GM19395 (cell line): ENCODE measurements at regions not wholly inside any gene's neighbourhood (a gene's known extent, or its start where the extent isn't known, plus 50 kb on each side); places are given as distances from the start of the nearest gene placed in this dataset.

Source experiments
- ATAC-seq: cut with Tn5 transposase; IDR thresholded peaks from one replicate; pipeline ENCODE4 v1.9.1; 2021; ENCODE audit warnings: mild to moderate bottlenecking, moderate library complexity; ENCODE audit not compliant: unreplicated experiment

- no peak for ATAC-seq
These were observed 198.2 kb upstream of the ATP2B1 start for GRCh38 chr12:89906824-89907223.

- ATAC-seq = no peak
These were observed 197.5 kb upstream of the ATP2B1 start for GRCh38 chr12:89906178-89906577.

- no peak for ATAC-seq
These were observed 193.4 kb upstream of the ATP2B1 start for GRCh38 chr12:89901906-89902642.

- ATAC-seq = no peak
These were observed 192.7 kb upstream of the ATP2B1 start for GRCh38 chr12:89901319-89901718.

- ATAC-seq = no peak
These were observed 191.0 kb upstream of the ATP2B1 start for GRCh38 chr12:89899651-89900050.

DNA sequence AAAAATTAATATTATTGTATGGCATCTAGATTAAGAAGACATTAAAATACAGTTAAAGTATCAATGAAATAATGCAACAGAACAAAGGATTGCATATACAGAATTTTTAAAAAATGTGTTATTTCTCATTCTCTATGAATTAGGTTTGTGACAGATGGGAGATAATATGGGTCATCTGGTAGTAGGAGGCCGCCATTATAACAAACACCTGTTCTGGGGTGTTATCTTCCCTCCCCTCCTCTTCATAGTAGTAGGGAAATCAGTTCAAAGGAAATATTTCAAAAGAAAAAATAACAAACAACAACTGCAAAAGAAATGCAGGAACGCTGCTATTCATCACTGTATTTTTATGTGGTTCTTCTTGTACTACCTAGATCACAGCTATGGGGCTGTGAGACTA, 187.0 kb upstream of the ATP2B1 start:
- ATAC-seq = no peak

GRCh38 chr12:89895101-89895500, 186.5 kb upstream of the ATP2B1 start:
- no peak for ATAC-seq

- ATAC-seq = no peak
These were observed 185.5 kb upstream of the ATP2B1 start for GRCh38 chr12:89893972-89894706.

GRCh38 chr12:89892436-89892835, 183.8 kb upstream of the ATP2B1 start:
- ATAC-seq = no peak

- no peak for ATAC-seq
These were observed 183.3 kb upstream of the ATP2B1 start for GRCh38 chr12:89891933-89892332.

DNA sequence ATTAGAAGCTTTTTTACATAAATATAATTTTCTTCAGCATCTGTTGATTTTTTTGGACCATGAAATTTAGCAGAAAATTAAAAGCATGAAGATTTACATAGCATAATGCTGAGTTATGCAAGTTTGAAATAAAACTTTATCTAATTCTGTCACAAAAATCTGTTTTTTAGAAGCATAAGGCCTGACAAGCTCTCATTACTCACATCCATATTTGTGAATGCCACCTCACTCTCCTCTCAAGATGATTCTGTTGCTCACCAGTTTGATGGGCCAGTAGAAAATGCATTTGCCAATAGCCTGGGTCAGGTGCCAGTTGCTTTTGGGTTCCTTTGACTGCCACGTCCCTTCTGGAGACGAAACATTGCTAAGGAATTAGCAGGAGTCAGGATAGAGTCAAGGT, 181.5 kb upstream of the ATP2B1 start:
- ATAC-seq = no peak

GRCh38 chr12:89889062-89889461, 180.4 kb upstream of the ATP2B1 start:
- ATAC-seq = no peak

DNA sequence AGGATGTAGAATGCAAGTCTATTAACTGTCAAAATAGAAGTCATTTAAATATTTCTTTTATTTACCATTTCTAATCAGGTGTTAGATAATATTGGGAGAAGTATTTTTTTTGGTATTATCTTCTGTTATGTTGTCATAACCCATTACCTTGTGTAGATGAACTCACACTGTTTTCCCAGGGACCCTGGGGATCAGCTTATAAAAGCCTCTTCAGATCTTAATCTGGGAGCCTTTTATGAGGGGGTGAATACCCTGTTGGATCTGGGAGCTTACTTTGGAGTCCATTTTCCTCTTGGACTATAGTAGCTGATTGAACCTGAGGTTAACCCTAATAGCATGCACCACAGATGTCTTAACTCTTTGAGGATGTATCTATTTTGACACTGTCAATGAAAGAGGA, 176.3 kb upstream of the ATP2B1 start:
- no peak for ATAC-seq

DNA sequence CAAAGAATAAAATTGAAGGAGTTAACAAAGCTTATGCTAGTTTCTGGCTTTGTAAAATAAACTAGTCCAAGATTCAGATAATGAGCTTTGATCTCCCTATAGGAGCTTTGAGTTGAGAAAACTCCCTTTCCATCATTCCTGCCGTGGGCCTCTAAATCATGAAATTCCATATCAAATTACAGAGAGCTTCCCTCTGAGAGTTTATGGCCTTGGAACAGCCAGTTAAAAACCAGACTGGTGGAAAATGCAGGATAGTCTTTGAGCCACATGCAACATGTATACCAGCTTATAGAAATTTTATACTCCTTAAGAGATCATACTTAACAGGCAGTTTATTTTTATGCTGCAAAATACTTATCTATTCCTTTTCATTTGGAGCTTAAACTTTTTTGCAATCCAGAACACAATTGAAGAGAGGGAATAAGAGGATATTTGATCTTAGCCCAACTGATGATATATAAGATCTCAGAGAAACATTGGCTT, 175.8 kb upstream of the ATP2B1 start:
- no peak for ATAC-seq

DNA sequence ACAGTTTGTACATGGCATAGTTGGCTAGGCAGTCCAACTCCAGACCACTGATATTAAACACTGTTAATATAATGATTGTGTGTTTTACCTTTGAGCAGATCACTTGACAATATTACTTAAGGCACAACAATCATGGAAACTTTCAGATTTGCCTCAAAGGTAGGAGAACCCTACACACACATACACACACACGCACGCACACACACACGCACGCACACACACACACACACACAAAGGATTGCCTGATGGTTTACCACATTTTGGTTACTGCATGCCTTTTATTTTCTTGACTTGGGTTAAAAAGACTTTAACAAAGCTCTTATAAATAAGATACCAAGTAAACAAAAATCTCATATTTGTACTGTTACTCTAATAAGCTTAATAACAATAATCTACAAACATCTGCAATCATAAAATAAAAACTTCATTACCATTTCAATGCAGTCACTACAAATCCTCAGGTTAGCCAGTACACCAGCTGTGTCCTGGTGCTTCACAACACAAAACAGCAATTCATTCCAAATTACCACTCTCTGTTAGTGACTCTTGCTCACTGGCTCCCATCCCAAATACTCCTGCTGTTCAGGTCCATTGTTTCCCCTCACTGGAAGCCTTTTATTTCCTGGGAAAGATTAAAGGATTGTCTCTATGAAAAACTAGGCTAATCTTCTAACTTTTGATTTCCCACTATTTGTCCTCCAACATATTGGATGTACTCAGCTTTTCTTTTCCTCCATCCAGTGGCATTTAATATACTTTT, 175.2 kb upstream of the ATP2B1 start:
- no peak for ATAC-seq

- ATAC-seq = no peak
These were observed 174.2 kb upstream of the ATP2B1 start for GRCh38 chr12:89882792-89883191.

DNA sequence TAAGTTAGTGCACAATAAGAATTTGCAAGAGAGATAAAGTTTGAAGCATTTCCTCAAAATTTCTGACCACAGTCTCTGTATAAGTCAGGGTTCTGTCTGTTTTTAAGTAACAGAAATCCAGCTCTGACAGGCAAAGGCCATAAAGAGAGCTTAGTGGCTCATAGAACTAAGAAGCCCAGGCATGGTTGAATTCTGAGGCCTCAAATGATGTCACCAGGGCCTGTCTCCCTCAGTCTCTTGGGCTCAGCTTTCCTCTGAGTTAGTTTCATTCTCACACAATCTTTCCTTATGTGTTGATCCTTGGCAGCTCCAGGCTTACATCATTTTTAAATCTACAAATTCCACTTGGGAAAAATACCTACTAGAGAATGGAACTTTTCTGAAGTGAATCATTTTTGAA, 173.4 kb upstream of the ATP2B1 start:
- peak; percentile 46 for ATAC-seq

DNA sequence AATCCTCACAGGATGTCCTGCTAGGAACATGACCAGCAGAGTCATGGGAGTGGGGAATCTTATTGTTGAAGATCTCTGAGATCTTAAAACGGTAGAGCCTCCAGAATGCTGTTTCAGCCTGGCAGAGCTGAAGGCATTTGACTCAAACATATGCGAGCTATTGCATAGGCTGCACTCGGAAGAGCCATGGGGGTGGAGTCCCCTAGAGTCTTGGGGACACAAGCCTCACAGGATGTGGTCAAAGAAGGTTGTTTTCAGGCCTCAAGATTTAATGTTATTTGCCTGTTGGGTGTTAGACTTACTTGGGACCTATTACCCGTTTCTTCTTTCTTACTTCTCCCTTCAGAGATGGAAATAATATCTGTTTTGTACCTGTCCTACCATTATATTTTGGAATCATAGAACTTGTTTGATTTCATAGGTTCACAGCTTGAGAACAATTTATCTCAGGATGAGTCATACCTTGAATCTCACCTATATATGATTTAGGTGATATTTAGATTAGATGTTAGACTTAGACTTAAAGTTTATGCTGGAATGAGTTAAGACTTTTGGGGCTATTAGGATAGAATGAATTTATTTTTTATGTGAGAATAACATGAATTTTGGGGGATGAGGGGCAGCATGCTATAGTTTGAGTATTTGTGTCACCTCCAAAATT, 172.2 kb upstream of the ATP2B1 start:
- peak; percentile 93 for ATAC-seq

GRCh38 chr12:89879766-89880165, 171.1 kb upstream of the ATP2B1 start:
- ATAC-seq = no peak

DNA sequence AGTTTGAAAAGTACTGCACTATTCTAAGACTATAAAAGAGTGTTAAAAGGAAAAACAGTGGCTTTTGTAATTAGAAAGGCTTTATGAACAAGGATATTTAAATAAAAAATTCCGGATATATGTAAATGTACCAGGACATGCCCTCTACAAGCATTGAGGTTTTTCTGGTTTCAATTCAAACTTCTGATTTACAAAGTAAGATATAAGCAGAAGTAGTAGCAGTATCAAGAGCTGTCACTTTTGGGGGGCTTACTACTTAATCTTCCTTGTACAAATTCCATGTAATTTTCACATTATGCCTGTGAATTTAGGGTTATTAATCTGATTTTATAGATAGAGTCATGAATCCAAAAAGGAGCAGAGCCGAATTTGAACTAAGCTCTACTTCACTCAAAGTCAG, 170.3 kb upstream of the ATP2B1 start:
- ATAC-seq = peak; percentile 22

DNA sequence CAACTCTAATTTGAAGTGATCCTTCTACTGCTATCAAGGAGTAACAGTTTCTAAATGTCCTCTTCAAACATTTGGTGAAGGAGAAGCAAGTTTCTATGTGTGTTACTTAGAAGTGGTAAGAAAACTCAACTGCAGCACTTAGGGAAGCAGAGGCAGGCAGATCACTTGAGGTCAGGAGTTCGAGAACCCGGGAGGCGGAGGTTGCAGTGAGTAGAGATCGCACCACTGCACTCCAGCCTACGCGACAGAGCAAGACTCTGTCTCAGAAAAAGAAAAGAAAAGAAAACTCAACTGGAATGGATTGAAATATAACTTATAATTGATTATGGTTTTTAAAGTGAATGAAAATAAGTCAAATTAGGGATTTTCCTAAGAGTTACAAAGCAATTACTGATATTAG, 169.7 kb upstream of the ATP2B1 start:
- ATAC-seq = no peak
